ENCODE measurements at regions not wholly inside any gene's neighbourhood (a gene's known extent, or its start where the extent isn't known, plus 50 kb on each side); places are given as distances from the start of the nearest gene placed in this dataset.

- in situ Hi-C loops (cut with MboI; ENCODE audit: low sequenced_read_pairs, unreplicated experiment): no loop called here
- no peak for DNase-seq (ENCODE audit: low spot score)
- TF ChIP-seq, protein P1, sequence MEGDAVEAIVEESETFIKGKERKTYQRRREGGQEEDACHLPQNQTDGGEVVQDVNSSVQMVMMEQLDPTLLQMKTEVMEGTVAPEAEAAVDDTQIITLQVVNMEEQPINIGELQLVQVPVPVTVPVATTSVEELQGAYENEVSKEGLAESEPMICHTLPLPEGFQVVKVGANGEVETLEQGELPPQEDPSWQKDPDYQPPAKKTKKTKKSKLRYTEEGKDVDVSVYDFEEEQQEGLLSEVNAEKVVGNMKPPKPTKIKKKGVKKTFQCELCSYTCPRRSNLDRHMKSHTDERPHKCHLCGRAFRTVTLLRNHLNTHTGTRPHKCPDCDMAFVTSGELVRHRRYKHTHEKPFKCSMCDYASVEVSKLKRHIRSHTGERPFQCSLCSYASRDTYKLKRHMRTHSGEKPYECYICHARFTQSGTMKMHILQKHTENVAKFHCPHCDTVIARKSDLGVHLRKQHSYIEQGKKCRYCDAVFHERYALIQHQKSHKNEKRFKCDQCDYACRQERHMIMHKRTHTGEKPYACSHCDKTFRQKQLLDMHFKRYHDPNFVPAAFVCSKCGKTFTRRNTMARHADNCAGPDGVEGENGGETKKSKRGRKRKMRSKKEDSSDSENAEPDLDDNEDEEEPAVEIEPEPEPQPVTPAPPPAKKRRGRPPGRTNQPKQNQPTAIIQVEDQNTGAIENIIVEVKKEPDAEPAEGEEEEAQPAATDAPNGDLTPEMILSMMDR (IDR thresholded peaks at IDR 0.05; ENCODE audit: borderline replicate concordance, control extremely low read depth, extremely low read depth, insufficient read depth, missing control alignments): no peak
Measured at GRCh38 chrX:122868631-122869030, 315.4 kb upstream of the GRIA3 start.

- TF ChIP-seq, protein P1 (IDR thresholded peaks at IDR 0.05; ENCODE audit: borderline replicate concordance, control extremely low read depth, extremely low read depth, insufficient read depth, missing control alignments): no peak
- in situ Hi-C loops (cut with MboI; ENCODE audit: low sequenced_read_pairs, unreplicated experiment): no loop called here
- no peak for DNase-seq (ENCODE audit: low spot score)
Measured at GRCh38 chrX:122869171-122869570, 314.9 kb upstream of the GRIA3 start.

DNA sequence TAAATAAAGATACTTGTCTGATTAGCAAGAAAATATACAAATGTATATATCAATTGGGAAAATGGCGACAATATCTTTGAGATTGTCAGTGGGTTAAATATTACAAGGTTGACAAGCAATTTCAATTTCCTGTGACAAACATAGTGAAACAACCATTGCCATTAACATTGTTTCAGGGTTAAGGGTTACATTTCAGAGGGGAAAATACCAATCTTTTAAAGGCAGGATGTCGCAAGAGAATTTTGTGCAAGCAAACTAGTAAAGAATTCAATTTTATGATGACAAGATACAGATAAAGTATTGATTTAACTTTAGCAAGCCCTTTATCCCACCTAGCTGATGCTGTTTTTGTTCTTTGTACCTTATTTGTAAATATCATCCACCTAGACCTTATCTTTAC lies 305.8 kb upstream of the GRIA3 start:
- in situ Hi-C loops (cut with MboI; ENCODE audit: low sequenced_read_pairs, unreplicated experiment): no loop called here
- no peak for DNase-seq (ENCODE audit: low spot score)

DNA sequence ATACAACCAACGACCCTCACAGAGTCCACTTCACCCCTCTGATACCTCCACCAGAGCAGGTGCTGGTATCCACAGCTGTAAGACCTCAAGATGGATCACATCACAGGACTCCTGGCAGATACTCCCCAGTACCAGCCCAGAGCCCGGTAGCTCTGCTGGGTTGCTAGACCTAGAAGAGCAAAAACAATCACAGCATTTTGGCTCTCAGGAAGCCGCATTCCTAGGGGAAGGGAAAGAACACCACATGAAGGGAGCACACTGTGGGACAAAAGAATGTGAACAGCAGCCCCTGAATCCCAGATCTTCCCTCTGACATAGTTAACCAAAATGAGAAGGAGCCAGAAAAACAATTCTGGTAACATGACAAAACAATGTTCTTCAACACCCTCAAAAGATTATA lies 303.1 kb upstream of the GRIA3 start:
- TF ChIP-seq, protein P1 (IDR thresholded peaks at IDR 0.05; ENCODE audit: borderline replicate concordance, control extremely low read depth, extremely low read depth, insufficient read depth, missing control alignments): no peak
- in situ Hi-C loops (cut with MboI; ENCODE audit: low sequenced_read_pairs, unreplicated experiment): no loop called here
- DNase-seq (ENCODE audit: low spot score): no peak

More for the DNA sequence above, 305.8 kb upstream of the GRIA3 start:
- TF ChIP-seq, protein P1 (IDR thresholded peaks at IDR 0.05; ENCODE audit: borderline replicate concordance, control extremely low read depth, extremely low read depth, insufficient read depth, missing control alignments): no peak

DNA sequence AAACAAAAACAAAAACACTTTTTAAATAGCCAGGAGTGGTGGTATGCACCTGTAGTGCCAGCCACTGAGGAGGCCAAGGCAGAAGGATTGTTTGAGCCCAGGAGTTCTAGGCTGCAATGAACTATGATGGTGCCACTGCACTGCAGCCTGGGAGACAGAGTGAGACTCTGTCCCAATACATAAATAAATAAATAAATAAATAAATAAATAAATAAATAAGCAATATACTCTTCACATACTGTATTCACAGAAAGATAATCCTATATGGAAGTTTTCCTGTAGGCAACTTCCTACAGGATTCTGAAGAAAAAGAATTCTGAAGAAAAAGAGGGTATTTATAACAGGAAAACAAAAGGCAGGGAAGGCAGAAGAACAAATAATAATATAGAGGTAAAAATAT lies 293.3 kb upstream of the GRIA3 start:
- TF ChIP-seq, protein P1 (IDR thresholded peaks at IDR 0.05; ENCODE audit: borderline replicate concordance, control extremely low read depth, extremely low read depth, insufficient read depth, missing control alignments): no peak
- no peak for DNase-seq (ENCODE audit: low spot score)
- in situ Hi-C loops (cut with MboI; ENCODE audit: low sequenced_read_pairs, unreplicated experiment): no loop called here

GRCh38 chrX:122906726-122907125 lies 277.4 kb upstream of the GRIA3 start:
- no peak for DNase-seq (ENCODE audit: low spot score)
- TF ChIP-seq, protein P1 (IDR thresholded peaks at IDR 0.05; ENCODE audit: borderline replicate concordance, control extremely low read depth, extremely low read depth, insufficient read depth, missing control alignments): no peak
- in situ Hi-C loops (cut with MboI; ENCODE audit: low sequenced_read_pairs, unreplicated experiment): no loop called here

- in situ Hi-C loops (cut with MboI; ENCODE audit: low sequenced_read_pairs, unreplicated experiment): no loop called here
- no peak for DNase-seq (ENCODE audit: low spot score)
- TF ChIP-seq, protein P1 (IDR thresholded peaks at IDR 0.05; ENCODE audit: borderline replicate concordance, control extremely low read depth, extremely low read depth, insufficient read depth, missing control alignments): no peak
Measured at GRCh38 chrX:122907375-122907774, 276.7 kb upstream of the GRIA3 start.
